Globus pallidus (tissue), 1 donor: ENCODE measurements at regions not wholly inside any gene's neighbourhood (a gene's known extent, or its start where the extent isn't known, plus 50 kb on each side); places are given as distances from the start of the nearest gene placed in this dataset.
"Not testable (repeated sequence)": the region's sequence is repeated elsewhere in the genome, so short reads cannot be mapped to it uniquely, and the experiment has no call there.

ENCODE experiments used
- DNase-seq: peaks from one replicate; pipeline ENCODE4 v3.0.0-alpha.2; 2015; ENCODE audit warnings: low spot score

GRCh38 chr3:27661797-27662196 is 60.3 kb downstream of the EOMES start:
- DNase-seq = no peak

- DNase-seq = peak; percentile 24
These were observed 62.7 kb downstream of the EOMES start for GRCh38 chr3:27659279-27660021.

- no peak for DNase-seq
These were observed 63.4 kb downstream of the EOMES start for GRCh38 chr3:27658741-27659140.

- no peak for DNase-seq
These were observed 64.3 kb downstream of the EOMES start for GRCh38 chr3:27657871-27658270.

- no peak for DNase-seq
These were observed 64.7 kb downstream of the EOMES start for GRCh38 chr3:27657404-27657803.

- DNase-seq = no peak
These were observed 65.3 kb downstream of the EOMES start for GRCh38 chr3:27656790-27657189.

GRCh38 chr3:27655547-27655946 is 66.6 kb downstream of the EOMES start:
- no peak for DNase-seq

- DNase-seq = no peak
These were observed 68.1 kb downstream of the EOMES start for GRCh38 chr3:27653803-27654558.

- DNase-seq = no peak
These were observed 72.8 kb downstream of the EOMES start for GRCh38 chr3:27649277-27649676.

- DNase-seq = no peak
These were observed 75.2 kb downstream of the EOMES start for GRCh38 chr3:27646896-27647295.

GRCh38 chr3:27644941-27645340 is 77.2 kb downstream of the EOMES start:
- DNase-seq = no peak

GRCh38 chr3:27643355-27643754 is 78.8 kb downstream of the EOMES start:
- no peak for DNase-seq

GRCh38 chr3:27642796-27643195 is 79.3 kb downstream of the EOMES start:
- no peak for DNase-seq

GRCh38 chr3:27641888-27642601 is 80.1 kb downstream of the EOMES start:
- DNase-seq = no peak

GRCh38 chr3:27641271-27641800 is 80.8 kb downstream of the EOMES start:
- DNase-seq = no peak

GRCh38 chr3:27639271-27639670 is 82.9 kb downstream of the EOMES start:
- DNase-seq = no peak

- DNase-seq = no peak
These were observed 83.5 kb downstream of the EOMES start for GRCh38 chr3:27638594-27638993.

GRCh38 chr3:27637346-27637995 is 84.7 kb downstream of the EOMES start:
- no peak for DNase-seq

- not testable (repeated sequence) for DNase-seq
These were observed 87.1 kb downstream of the EOMES start for GRCh38 chr3:27635006-27635405.

GRCh38 chr3:27633224-27633545 is 88.9 kb downstream of the EOMES start:
- DNase-seq = peak; percentile 13

GRCh38 chr3:27632431-27633223 is 89.5 kb downstream of the EOMES start:
- DNase-seq = peak; percentile 12
